Activated B cell treated with CpG ODN at 0.5 μM for 24 hours (primary cell): ENCODE measurements at regions not wholly inside any gene's neighbourhood (a gene's known extent, or its start where the extent isn't known, plus 50 kb on each side); places are given as distances from the start of the nearest gene placed in this dataset.

ENCODE experiments used
- ATAC-seq: fragments of 200-7000 bp; cut with Tn5 transposase; one replicate; pipeline ENCODE4 v1.10.0; 2021; ENCODE audit warnings: low read depth, mild to moderate bottlenecking, moderate library complexity
- CTCF ChIA-PET: fragments of 350-600 bp; sonication (Branson Sonifier 250); formaldehyde crosslinking; loops from one replicate; lab custom pipeline; 2021; ENCODE audit warnings: antibody characterized with exemption; lab: Charles Lee
- POLR2A ChIA-PET: fragments of 350-600 bp; sonication (Branson Sonifier 250); formaldehyde crosslinking; loops from one replicate; lab custom pipeline; 2021; ENCODE audit warnings: antibody characterized with exemption; lab: Charles Lee
- DNase-seq: peaks from one replicate; pipeline ENCODE4 v3.0.0; 2022
- H3K27ac Mint-ChIP-seq: one replicate; pipeline ENCODE4 v1.8.0; 2020; ENCODE audit warnings: mixed read lengths
- H3K27me3 Mint-ChIP-seq: one replicate; pipeline ENCODE4 v1.8.0; 2021; ENCODE audit warnings: mixed read lengths
- H3K36me3 Mint-ChIP-seq: one replicate; pipeline ENCODE4 v1.8.0; 2021; ENCODE audit warnings: low read depth, mixed read lengths
- H3K4me1 Mint-ChIP-seq: one replicate; pipeline ENCODE4 v1.8.0; 2021; ENCODE audit warnings: mixed read lengths
- H3K4me3 Mint-ChIP-seq: one replicate; pipeline ENCODE4 v1.8.0; 2020; ENCODE audit warnings: mild to moderate bottlenecking, mixed read lengths
- H3K9me3 Mint-ChIP-seq: one replicate; pipeline ENCODE4 v1.8.0; 2020; ENCODE audit warnings: mixed read lengths
- CTCF ChIP-seq: fragments of 200-600 bp; IDR thresholded peaks from one replicate; pipeline ENCODE4 v1.8.0; 2022; ENCODE audit warnings: antibody characterized with exemption, mild to moderate bottlenecking
- intact Hi-C: fragments of 100-400 bp; cut with micrococcal nuclease; formaldehyde crosslinking; loops from one replicate; pipeline ENCODE4 v1.15.1; 2024

- ChIA-PET POLR2A (no interaction called here), CTCF (no interaction called here)
- no peak for DNase-seq
- no peak overlapping the region for H3K4me3 Mint-ChIP-seq
- no peak for TF ChIP-seq CTCF
- H3K36me3 Mint-ChIP-seq: no peaks in the 10 kb centered on the region
- intact Hi-C loops: no loop called here
- H3K27ac Mint-ChIP-seq: no peak overlapping the region
- H3K4me1 Mint-ChIP-seq: no peaks in the 10 kb centered on the region
- H3K27me3 Mint-ChIP-seq: peaks cover 37% of the 10 kb centered on the region
- no peak for ATAC-seq
- H3K9me3 Mint-ChIP-seq: no peaks in the 10 kb centered on the region
Measured at GRCh38 chr10:6713716-6714115, 133.6 kb upstream of the PRKCQ start.

- Mint-ChIP-seq H3K4me1 (no peaks in the 10 kb centered on the region), H3K27me3 (peaks cover 34% of the 10 kb centered on the region), H3K9me3 (no peaks in the 10 kb centered on the region), H3K27ac (no peak overlapping the region), H3K4me3 (no peak overlapping the region), H3K36me3 (no peaks in the 10 kb centered on the region)
- no peak for TF ChIP-seq CTCF
- intact Hi-C loops: no loop called here
- CTCF ChIA-PET: interaction anchor here (0.6 kb wide), 1 partner anchor 943 kb away, joined by 4 read pairs; no protein-coding TSS in a partner anchor
- DNase-seq (no peak), ATAC-seq (no peak)
- POLR2A ChIA-PET: no interaction called here
Measured at GRCh38 chr10:6713120-6713519, 133.0 kb upstream of the PRKCQ start.

GRCh38 chr10:6711881-6712280 is 131.8 kb upstream of the PRKCQ start:
- ChIA-PET POLR2A (no interaction called here), CTCF (no interaction called here)
- H3K36me3 Mint-ChIP-seq: no peaks in the 10 kb centered on the region
- peaks cover 34% of the 10 kb centered on the region for H3K27me3 Mint-ChIP-seq
- H3K9me3 Mint-ChIP-seq: no peaks in the 10 kb centered on the region
- intact Hi-C loops: no loop called here
- no peak overlapping the region for H3K4me3 Mint-ChIP-seq
- ATAC-seq (no peak), DNase-seq (no peak)
- H3K4me1 Mint-ChIP-seq: no peaks in the 10 kb centered on the region
- H3K27ac Mint-ChIP-seq: no peak overlapping the region
- no peak for TF ChIP-seq CTCF

- POLR2A ChIA-PET: no interaction called here
- DNase-seq: no peak
- no peak for TF ChIP-seq CTCF
- Mint-ChIP-seq H3K36me3 (no peaks in the 10 kb centered on the region), H3K27me3 (peaks cover 32% of the 10 kb centered on the region), H3K27ac (no peak overlapping the region), H3K9me3 (no peaks in the 10 kb centered on the region), H3K4me3 (no peak overlapping the region), H3K4me1 (no peaks in the 10 kb centered on the region)
- intact Hi-C loops: no loop called here
- ATAC-seq: no peak
- CTCF ChIA-PET: no interaction called here
Measured at GRCh38 chr10:6711408-6711841, 131.3 kb upstream of the PRKCQ start.

GRCh38 chr10:6707352-6707751 is 127.3 kb upstream of the PRKCQ start:
- POLR2A ChIA-PET: no interaction called here

More at GRCh38 chr10:6707352-6707751, 127.3 kb upstream of the PRKCQ start:
- intact Hi-C loops: no loop called here
- no peak for TF ChIP-seq CTCF
- DNase-seq (no peak), ATAC-seq (no peak)
- H3K27ac Mint-ChIP-seq: no peak overlapping the region
- no peaks in the 10 kb centered on the region for H3K9me3 Mint-ChIP-seq
- no peaks in the 10 kb centered on the region for H3K36me3 Mint-ChIP-seq
- H3K4me1 Mint-ChIP-seq: no peaks in the 10 kb centered on the region
- CTCF ChIA-PET: no interaction called here
- no peak overlapping the region for H3K4me3 Mint-ChIP-seq
- peaks cover 20% of the 10 kb centered on the region for H3K27me3 Mint-ChIP-seq
